ENCODE measurements at regions not wholly inside any gene's neighbourhood (a gene's known extent, or its start where the extent isn't known, plus 50 kb on each side); places are given as distances from the start of the nearest gene placed in this dataset.

DNA sequence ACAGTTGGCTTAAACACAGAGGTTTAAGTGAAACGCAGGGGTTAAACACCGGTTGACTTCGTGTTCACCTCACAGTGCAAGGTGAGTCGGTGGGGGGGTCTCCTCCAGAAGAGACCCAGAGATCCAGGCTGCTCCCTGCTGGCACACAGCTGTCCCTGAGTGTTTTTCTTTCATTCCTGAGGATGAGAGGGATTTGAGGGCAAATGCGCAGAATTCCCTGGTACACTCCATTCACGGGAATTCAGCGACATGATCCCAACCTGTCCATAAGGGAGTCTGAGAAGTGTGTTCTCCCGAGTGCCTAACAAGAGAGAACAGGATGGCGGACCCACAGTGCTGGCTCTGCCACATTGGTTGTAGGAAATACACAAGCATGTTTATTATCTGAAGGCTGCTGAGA, 107.2 kb upstream of the ESRRB start:
- TF ChIP-seq, protein P1, sequence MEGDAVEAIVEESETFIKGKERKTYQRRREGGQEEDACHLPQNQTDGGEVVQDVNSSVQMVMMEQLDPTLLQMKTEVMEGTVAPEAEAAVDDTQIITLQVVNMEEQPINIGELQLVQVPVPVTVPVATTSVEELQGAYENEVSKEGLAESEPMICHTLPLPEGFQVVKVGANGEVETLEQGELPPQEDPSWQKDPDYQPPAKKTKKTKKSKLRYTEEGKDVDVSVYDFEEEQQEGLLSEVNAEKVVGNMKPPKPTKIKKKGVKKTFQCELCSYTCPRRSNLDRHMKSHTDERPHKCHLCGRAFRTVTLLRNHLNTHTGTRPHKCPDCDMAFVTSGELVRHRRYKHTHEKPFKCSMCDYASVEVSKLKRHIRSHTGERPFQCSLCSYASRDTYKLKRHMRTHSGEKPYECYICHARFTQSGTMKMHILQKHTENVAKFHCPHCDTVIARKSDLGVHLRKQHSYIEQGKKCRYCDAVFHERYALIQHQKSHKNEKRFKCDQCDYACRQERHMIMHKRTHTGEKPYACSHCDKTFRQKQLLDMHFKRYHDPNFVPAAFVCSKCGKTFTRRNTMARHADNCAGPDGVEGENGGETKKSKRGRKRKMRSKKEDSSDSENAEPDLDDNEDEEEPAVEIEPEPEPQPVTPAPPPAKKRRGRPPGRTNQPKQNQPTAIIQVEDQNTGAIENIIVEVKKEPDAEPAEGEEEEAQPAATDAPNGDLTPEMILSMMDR (conservative IDR thresholded peaks at IDR 0.05), result no peak
- TF ChIP-seq EZH2 (IDR thresholded peaks at IDR 0.05; ENCODE audit: low read depth), result no peak

All from PC-9 (cell line).